ENCODE measurements at regions not wholly inside any gene's neighbourhood (a gene's known extent, or its start where the extent isn't known, plus 50 kb on each side); places are given as distances from the start of the nearest gene placed in this dataset.

- ATAC-seq = no peak
- Histone ChIP-seq H3K4me1 (no peaks in the 10 kb centered on the region), H3K36me3 (replicated peaks in 1 of 2; ENCODE audit: insufficient read depth in 1 of 2, low read depth in 2 of 2) (no peaks in the 10 kb centered on the region), H3K27ac (no peak overlapping the region), H3K9me3 (no peaks in the 10 kb centered on the region), H3K4me3 (no peak overlapping the region), H3K27me3 (no peaks in the 10 kb centered on the region)
- 82% methylated on average over 6 of the region's 6 CpGs for WGBS, 2 donors
- no peak for DNase-seq
- no peak for TF ChIP-seq POLR2A (IDR thresholded peaks at IDR 0.05)
- TF ChIP-seq CTCF (IDR thresholded peaks at IDR 0.05) = no peak
- intact Hi-C loops (cut with DNase I) = no loop called here
Observed at GRCh38 chr13:65866138-65866537, 1364.0 kb downstream of the PCDH9 start.

- Histone ChIP-seq H3K27me3 (no peaks in the 10 kb centered on the region), H3K27ac (no peak overlapping the region), H3K9me3 (no peaks in the 10 kb centered on the region), H3K4me3 (no peak overlapping the region), H3K36me3 (replicated peaks in 1 of 2; ENCODE audit: insufficient read depth in 1 of 2, low read depth in 2 of 2) (no peaks in the 10 kb centered on the region), H3K4me1 (no peaks in the 10 kb centered on the region)
- DNase-seq = no peak
- intact Hi-C loops (cut with DNase I) = no loop called here
- 64 to 67% methylated on average over 2 of the region's 2 CpGs for WGBS, 2 donors
- ATAC-seq = no peak
- TF ChIP-seq POLR2A (IDR thresholded peaks at IDR 0.05) (no peak), CTCF (IDR thresholded peaks at IDR 0.05) (no peak)
Observed at GRCh38 chr13:65865206-65865605, 1364.9 kb downstream of the PCDH9 start.

DNA sequence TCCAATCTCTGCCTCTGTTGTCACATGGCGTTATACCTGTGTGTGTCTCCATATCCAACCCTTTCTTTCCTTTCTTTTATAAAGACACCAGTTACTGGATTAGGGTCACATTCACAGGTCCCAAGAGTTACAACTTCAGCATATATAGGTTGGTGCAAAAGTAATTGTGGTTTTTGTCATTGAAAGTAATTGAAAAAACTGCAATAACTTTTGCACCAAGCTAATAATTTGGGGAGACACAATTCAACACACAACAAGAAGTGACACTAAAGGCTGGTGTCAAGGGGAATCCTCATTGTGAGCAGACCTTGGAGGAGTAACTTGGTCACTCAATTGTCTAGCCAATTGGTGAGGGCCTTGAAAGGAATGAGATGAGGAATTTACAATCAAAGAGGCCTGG is 1366.1 kb downstream of the PCDH9 start:
- Histone ChIP-seq H3K4me1 (no peaks in the 10 kb centered on the region), H3K4me3 (no peak overlapping the region), H3K9me3 (no peaks in the 10 kb centered on the region), H3K27me3 (no peaks in the 10 kb centered on the region), H3K36me3 (replicated peaks in 1 of 2; ENCODE audit: insufficient read depth in 1 of 2, low read depth in 2 of 2) (no peaks in the 10 kb centered on the region), H3K27ac (no peak overlapping the region)
- WGBS, 2 donors = 83 to 96% methylated on average over 1 of the region's 1 CpG
- no peak for ATAC-seq
- intact Hi-C loops (cut with DNase I) = no loop called here
- TF ChIP-seq POLR2A (IDR thresholded peaks at IDR 0.05) (no peak), CTCF (IDR thresholded peaks at IDR 0.05) (no peak)
- no peak for DNase-seq

- intact Hi-C loops (cut with DNase I) = no loop called here
- Histone ChIP-seq H3K27ac (no peak overlapping the region), H3K27me3 (no peaks in the 10 kb centered on the region), H3K36me3 (replicated peaks in 1 of 2; ENCODE audit: insufficient read depth in 1 of 2, low read depth in 2 of 2) (no peaks in the 10 kb centered on the region), H3K9me3 (no peaks in the 10 kb centered on the region), H3K4me3 (no peak overlapping the region), H3K4me1 (no peaks in the 10 kb centered on the region)
- DNase-seq = no peak
- no peak for ATAC-seq
- WGBS, 2 donors = 56 to 64% methylated on average over 2 of the region's 2 CpGs
- TF ChIP-seq CTCF (IDR thresholded peaks at IDR 0.05) = no peak
- no peak for TF ChIP-seq POLR2A (IDR thresholded peaks at IDR 0.05)
Observed at GRCh38 chr13:65860306-65860705, 1369.8 kb downstream of the PCDH9 start.

DNA sequence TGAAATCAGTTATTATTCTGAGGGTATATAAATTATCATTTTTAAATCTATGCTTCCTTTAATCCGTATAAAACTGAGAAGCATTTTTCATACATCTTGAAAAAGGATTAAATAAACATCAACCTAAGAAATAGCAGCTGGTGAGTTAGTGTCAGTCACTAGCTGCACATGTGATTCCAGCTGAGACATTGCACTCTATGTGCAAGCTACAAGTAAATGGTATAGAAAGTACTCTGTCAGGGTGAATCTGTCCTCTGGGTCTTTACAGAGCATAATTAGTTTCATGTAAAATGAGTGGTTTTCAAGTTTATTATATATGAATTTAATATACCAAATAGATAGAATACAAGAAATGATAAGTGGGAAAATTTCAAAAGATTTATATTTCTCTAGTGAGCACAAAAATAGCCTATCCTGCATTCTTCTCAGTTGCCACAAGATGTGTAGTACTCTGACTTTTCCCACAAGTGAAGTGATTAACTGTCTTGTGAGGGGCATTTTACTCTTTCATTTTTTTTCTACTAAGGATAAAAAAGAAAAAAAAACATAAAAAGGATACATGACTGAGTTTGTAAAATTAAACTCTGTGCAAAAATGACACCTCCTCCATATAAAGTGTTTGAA is 1372.1 kb downstream of the PCDH9 start:
- TF ChIP-seq POLR2A (IDR thresholded peaks at IDR 0.05) = no peak
- TF ChIP-seq CTCF (IDR thresholded peaks at IDR 0.05) = no peak
- no peak for DNase-seq
- no peaks in the 10 kb centered on the region for H3K36me3 ChIP-seq (replicated peaks in 1 of 2; ENCODE audit: insufficient read depth in 1 of 2, low read depth in 2 of 2)
- no peaks in the 10 kb centered on the region for H3K9me3 ChIP-seq
- no peak for ATAC-seq
- 35 to 38% methylated on average over 1 of the region's 1 CpG for WGBS, 2 donors
- no peaks in the 10 kb centered on the region for H3K27me3 ChIP-seq
- no peak overlapping the region for H3K4me3 ChIP-seq
- no peak overlapping the region for H3K27ac ChIP-seq
- no peaks in the 10 kb centered on the region for H3K4me1 ChIP-seq
- intact Hi-C loops (cut with DNase I) = no loop called here
